ENCODE measurements at regions not wholly inside any gene's neighbourhood (a gene's known extent, or its start where the extent isn't known, plus 50 kb on each side); places are given as distances from the start of the nearest gene placed in this dataset.

- no peaks in the 10 kb centered on the region for H3K4me1 ChIP-seq (ENCODE audit: insufficient read depth)
- DNase-seq (ENCODE audit: low spot score) (no peak), ATAC-seq (no peak)
- H3K4me1 Mint-ChIP-seq, result no peaks in the 10 kb centered on the region
- no peak overlapping the region for H2AFZ ChIP-seq
- H4K20me1 ChIP-seq (replicated peaks; ENCODE audit: insufficient read depth), result no peaks in the 10 kb centered on the region
- no peaks in the 10 kb centered on the region for H3K27me3 Mint-ChIP-seq (ENCODE audit: insufficient read depth, low read depth, poor library complexity)
- H3K36me3 Mint-ChIP-seq (ENCODE audit: low read depth), result peaks cover 2% of the 10 kb centered on the region; the same call in 1 of the 3 replicates
- H3K36me3 ChIP-seq (ENCODE audit: insufficient read depth), result no peaks in the 10 kb centered on the region
- H3K4me3 Mint-ChIP-seq, result no peak overlapping the region
- H3K27me3 ChIP-seq (ENCODE audit: insufficient read depth), result no peaks in the 10 kb centered on the region
- no peak overlapping the region for H3K27ac ChIP-seq (ENCODE audit: low read depth)
- TF ChIP-seq CREB1 (CRISPR knock-in tag; IDR thresholded peaks at IDR 0.05; ENCODE audit: low read depth) (no peak), JUNB (IDR thresholded peaks at IDR 0.05; ENCODE audit: unreplicated experiment) (no peak), ZNF114 (CRISPR knock-in tag; IDR thresholded peaks at IDR 0.05) (no peak)
- H3K79me2 ChIP-seq (replicated peaks; ENCODE audit: insufficient read depth), result no peaks in the 10 kb centered on the region
- H3K4me3 ChIP-seq, result no peak overlapping the region
- no peaks in the 10 kb centered on the region for H3F3A ChIP-seq (replicated peaks; ENCODE audit: low read depth)
- H3K4me2 ChIP-seq, result no peak overlapping the region
- H3K9me3 Mint-ChIP-seq, result no peaks in the 10 kb centered on the region
- H3K9me2 ChIP-seq (ENCODE audit: insufficient read depth), result no peaks in the 10 kb centered on the region
- no peak overlapping the region for H3K27ac Mint-ChIP-seq
These were observed 163.4 kb downstream of the ACTRT1 start for GRCh38 chrX:127888767-127889166.

GRCh38 chrX:127884921-127885320, 167.3 kb downstream of the ACTRT1 start:
- no peak overlapping the region for H3K27ac ChIP-seq (ENCODE audit: low read depth)
- no peak overlapping the region for H3K4me2 ChIP-seq
- no peaks in the 10 kb centered on the region for H3K4me1 ChIP-seq (ENCODE audit: insufficient read depth)
- DNase-seq (ENCODE audit: low spot score) (no peak), ATAC-seq (no peak)
- Mint-ChIP-seq H3K36me3 (ENCODE audit: low read depth) (no peaks in the 10 kb centered on the region), H3K27ac (no peak overlapping the region), H3K4me1 (no peaks in the 10 kb centered on the region), H3K9me3 (no peaks in the 10 kb centered on the region), H3K4me3 (no peak overlapping the region), H3K27me3 (ENCODE audit: insufficient read depth, low read depth, poor library complexity) (no peaks in the 10 kb centered on the region)
- H3K27me3 ChIP-seq (ENCODE audit: insufficient read depth), result no peaks in the 10 kb centered on the region
- no peaks in the 10 kb centered on the region for H3K36me3 ChIP-seq (ENCODE audit: insufficient read depth)
- no peaks in the 10 kb centered on the region for H4K20me1 ChIP-seq (replicated peaks; ENCODE audit: insufficient read depth)
- no peak overlapping the region for H2AFZ ChIP-seq
- no peaks in the 10 kb centered on the region for H3K9me2 ChIP-seq (ENCODE audit: insufficient read depth)
- H3F3A ChIP-seq (replicated peaks; ENCODE audit: low read depth), result no peaks in the 10 kb centered on the region
- no peaks in the 10 kb centered on the region for H3K79me2 ChIP-seq (replicated peaks; ENCODE audit: insufficient read depth)
- no peak overlapping the region for H3K4me3 ChIP-seq
- no peak for TF ChIP-seq EZH2phosphoT487 (IDR thresholded peaks at IDR 0.05; ENCODE audit: unreplicated experiment)
- TF ChIP-seq NANOG (IDR thresholded peaks at IDR 0.05; ENCODE audit: borderline replicate concordance), result no peak
- TF ChIP-seq JUNB (IDR thresholded peaks at IDR 0.05; ENCODE audit: unreplicated experiment), result no peak
- no peak for TF ChIP-seq CTCF (conservative IDR thresholded peaks at IDR 0.05; ENCODE audit: low read depth in 2 of 2)
- TF ChIP-seq CREB1 (CRISPR knock-in tag; IDR thresholded peaks at IDR 0.05; ENCODE audit: low read depth), result no peak
- TF ChIP-seq, protein P1, sequence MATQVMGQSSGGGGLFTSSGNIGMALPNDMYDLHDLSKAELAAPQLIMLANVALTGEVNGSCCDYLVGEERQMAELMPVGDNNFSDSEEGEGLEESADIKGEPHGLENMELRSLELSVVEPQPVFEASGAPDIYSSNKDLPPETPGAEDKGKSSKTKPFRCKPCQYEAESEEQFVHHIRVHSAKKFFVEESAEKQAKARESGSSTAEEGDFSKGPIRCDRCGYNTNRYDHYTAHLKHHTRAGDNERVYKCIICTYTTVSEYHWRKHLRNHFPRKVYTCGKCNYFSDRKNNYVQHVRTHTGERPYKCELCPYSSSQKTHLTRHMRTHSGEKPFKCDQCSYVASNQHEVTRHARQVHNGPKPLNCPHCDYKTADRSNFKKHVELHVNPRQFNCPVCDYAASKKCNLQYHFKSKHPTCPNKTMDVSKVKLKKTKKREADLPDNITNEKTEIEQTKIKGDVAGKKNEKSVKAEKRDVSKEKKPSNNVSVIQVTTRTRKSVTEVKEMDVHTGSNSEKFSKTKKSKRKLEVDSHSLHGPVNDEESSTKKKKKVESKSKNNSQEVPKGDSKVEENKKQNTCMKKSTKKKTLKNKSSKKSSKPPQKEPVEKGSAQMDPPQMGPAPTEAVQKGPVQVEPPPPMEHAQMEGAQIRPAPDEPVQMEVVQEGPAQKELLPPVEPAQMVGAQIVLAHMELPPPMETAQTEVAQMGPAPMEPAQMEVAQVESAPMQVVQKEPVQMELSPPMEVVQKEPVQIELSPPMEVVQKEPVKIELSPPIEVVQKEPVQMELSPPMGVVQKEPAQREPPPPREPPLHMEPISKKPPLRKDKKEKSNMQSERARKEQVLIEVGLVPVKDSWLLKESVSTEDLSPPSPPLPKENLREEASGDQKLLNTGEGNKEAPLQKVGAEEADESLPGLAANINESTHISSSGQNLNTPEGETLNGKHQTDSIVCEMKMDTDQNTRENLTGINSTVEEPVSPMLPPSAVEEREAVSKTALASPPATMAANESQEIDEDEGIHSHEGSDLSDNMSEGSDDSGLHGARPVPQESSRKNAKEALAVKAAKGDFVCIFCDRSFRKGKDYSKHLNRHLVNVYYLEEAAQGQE (IDR thresholded peaks at IDR 0.05; ENCODE audit: unreplicated experiment), result no peak
- no peak for TF ChIP-seq ETS1 (IDR thresholded peaks at IDR 0.05)
- TF ChIP-seq STAT1 (IDR thresholded peaks at IDR 0.05; ENCODE audit: unreplicated experiment), result no peak
- TF ChIP-seq ZNF331 (CRISPR knock-in tag; IDR thresholded peaks at IDR 0.05; ENCODE audit: low read depth), result no peak

All from GM23338 (cell line).